ENCODE measurements at regions not wholly inside any gene's neighbourhood (a gene's known extent, or its start where the extent isn't known, plus 50 kb on each side); places are given as distances from the start of the nearest gene placed in this dataset.
"Not testable (repeated sequence)": the region's sequence is repeated elsewhere in the genome, so short reads cannot be mapped to it uniquely, and the experiment has no call there.

- no peak for DNase-seq
Observed at GRCh38 chr10:119996944-119997343, 104.4 kb downstream of the SEC23IP start.

- no peak for DNase-seq
Observed at GRCh38 chr10:119997429-119997828, 104.9 kb downstream of the SEC23IP start.

GRCh38 chr10:120002785-120003184, 110.3 kb downstream of the SEC23IP start:
- DNase-seq = no peak

GRCh38 chr10:120005207-120006201, 113.0 kb downstream of the SEC23IP start:
- DNase-seq = no peak

- DNase-seq = no peak
Observed at GRCh38 chr10:120007261-120007660, 114.7 kb downstream of the SEC23IP start.

GRCh38 chr10:120011359-120012130, 119.0 kb downstream of the SEC23IP start:
- DNase-seq = no peak

GRCh38 chr10:120012131-120012400, 119.5 kb downstream of the SEC23IP start:
- no peak for DNase-seq

GRCh38 chr10:120012566-120012965, 120.0 kb downstream of the SEC23IP start:
- DNase-seq = no peak

GRCh38 chr10:120014031-120014430, 121.5 kb downstream of the SEC23IP start:
- no peak for DNase-seq

GRCh38 chr10:120015064-120015463, 122.5 kb downstream of the SEC23IP start:
- DNase-seq = no peak

- DNase-seq = no peak
Observed at GRCh38 chr10:120016906-120017305, 124.4 kb downstream of the SEC23IP start.

GRCh38 chr10:120017733-120018417, 125.3 kb downstream of the SEC23IP start:
- DNase-seq = no peak

- DNase-seq = no peak
Observed at GRCh38 chr10:120018695-120019094, 126.2 kb downstream of the SEC23IP start.

- DNase-seq = no peak
Observed at GRCh38 chr10:120019568-120019967, 127.0 kb downstream of the SEC23IP start.

GRCh38 chr10:120022357-120022756, 129.8 kb downstream of the SEC23IP start:
- DNase-seq = no peak

- DNase-seq = no peak
Observed at GRCh38 chr10:120034236-120034635, 141.7 kb downstream of the SEC23IP start.

GRCh38 chr10:120039046-120039445, 146.5 kb downstream of the SEC23IP start:
- DNase-seq = no peak

- DNase-seq = no peak
Observed at GRCh38 chr10:120039826-120040225, 147.3 kb downstream of the SEC23IP start.

- no peak for DNase-seq
Observed at GRCh38 chr10:120041807-120042559, 149.5 kb downstream of the SEC23IP start.

GRCh38 chr10:120042705-120043104, 150.2 kb downstream of the SEC23IP start:
- DNase-seq = no peak

GRCh38 chr10:120047373-120047772, 154.8 kb downstream of the SEC23IP start:
- not testable (repeated sequence) for DNase-seq

- no peak for DNase-seq
Observed at GRCh38 chr10:120047926-120048325, 155.4 kb downstream of the SEC23IP start.

GRCh38 chr10:120048391-120048790, 155.9 kb downstream of the SEC23IP start:
- no peak for DNase-seq

All from NCI-H1105 (cell line).